Stimulated activated CD8-positive, alpha-beta memory T cell treated with anti-CD3 and anti-CD28 coated beads, Interleukin-7, amount 100 ng/mL, for 1 hour (primary cell): ENCODE measurements at regions not wholly inside any gene's neighbourhood (a gene's known extent, or its start where the extent isn't known, plus 50 kb on each side); places are given as distances from the start of the nearest gene placed in this dataset.
"Not testable (repeated sequence)": the region's sequence is repeated elsewhere in the genome, so short reads cannot be mapped to it uniquely, and the experiment has no call there.

Experiments
- DNase-seq, 2 donors: peaks; one replicate each; pipeline ENCODE4 v3.0.0-alpha.2; 2020; ENCODE audit warnings: low read depth in 2 of 2

- DNase-seq, result no peak
Measured at GRCh38 chr6:140193269-140193668, 818.8 kb upstream of the CITED2 start.

- no peak for DNase-seq
Measured at GRCh38 chr6:140192018-140192417, 817.6 kb upstream of the CITED2 start.

DNA sequence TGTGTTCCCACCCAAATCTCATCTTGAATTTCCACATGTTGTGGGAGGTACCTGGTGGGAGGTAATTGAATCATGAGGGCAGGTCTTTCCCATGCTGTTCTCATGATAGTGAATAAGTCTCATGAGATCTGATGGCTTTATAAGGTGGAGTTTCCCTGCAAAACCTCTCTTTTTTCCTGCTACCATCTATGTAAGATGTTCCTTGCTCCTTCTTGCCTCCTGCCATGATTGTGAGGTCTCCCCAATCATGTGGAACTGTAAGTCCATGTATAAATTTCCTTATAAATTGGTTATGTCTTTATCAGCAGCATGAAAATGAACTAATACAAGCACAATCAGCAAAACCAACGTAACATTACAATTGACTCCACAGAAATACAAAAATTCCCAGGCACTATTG lies 814.8 kb upstream of the CITED2 start:
- not testable (repeated sequence) for DNase-seq

DNA sequence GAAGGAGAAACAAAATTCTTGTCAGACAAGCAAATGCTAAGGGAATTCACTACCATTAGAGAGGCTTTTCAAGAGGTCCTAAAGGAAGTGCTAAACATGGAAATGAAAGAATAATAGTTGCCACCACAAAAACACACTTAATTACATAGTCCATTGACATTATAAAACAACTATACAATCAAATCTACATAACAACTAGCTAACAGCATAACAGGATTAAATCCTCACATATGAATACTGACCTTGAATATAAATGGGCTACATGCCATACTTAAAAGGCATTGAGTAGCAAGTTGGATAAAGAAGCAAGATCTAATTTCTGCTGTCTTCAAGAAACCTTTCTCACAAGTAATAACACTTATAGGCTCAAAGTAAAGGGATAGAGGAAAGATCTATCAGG lies 811.5 kb upstream of the CITED2 start:
- no peak for DNase-seq

DNA sequence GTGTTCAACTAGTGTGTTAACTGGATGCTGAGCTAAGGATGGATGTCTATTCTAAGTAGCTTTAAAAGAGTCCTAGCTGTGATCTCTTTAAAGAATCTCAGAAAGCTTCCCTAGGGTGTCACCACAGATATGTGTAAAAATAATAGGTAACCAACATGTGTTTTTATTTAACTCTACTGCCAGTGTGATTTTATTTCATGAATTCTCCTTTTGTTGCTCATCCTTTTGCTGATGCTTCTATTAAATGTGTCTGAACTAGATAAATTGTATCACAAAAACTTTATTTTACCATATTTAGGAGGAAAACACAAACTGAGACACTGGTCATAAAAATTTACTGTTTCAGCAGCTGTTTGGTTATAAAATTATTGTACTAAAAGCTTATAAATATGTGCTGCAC lies 809.4 kb upstream of the CITED2 start:
- DNase-seq, result no peak

GRCh38 chr6:140182821-140183220 lies 808.4 kb upstream of the CITED2 start:
- no peak for DNase-seq

GRCh38 chr6:140181876-140182275 lies 807.4 kb upstream of the CITED2 start:
- DNase-seq, result no peak

GRCh38 chr6:140180306-140180705 lies 805.9 kb upstream of the CITED2 start:
- no peak for DNase-seq

DNA sequence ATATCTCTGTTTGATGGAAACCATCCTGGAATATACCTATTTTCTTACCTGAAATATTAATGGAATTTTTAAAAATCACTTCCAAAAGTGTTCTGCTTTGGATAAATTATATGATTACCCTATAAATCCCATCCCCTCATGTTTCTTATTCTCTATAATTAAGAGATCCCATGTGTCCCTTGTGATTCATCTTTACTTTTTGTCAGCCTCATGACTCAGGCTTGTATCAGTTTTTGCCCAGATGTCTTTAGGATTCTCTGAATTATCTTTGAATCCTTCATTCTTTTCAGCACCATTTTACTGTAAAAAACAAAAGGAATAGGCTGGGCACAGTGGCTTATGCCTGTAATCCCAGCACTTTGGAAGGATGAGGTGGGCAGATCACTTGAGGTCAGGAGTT lies 804.5 kb upstream of the CITED2 start:
- DNase-seq, result no peak

DNA sequence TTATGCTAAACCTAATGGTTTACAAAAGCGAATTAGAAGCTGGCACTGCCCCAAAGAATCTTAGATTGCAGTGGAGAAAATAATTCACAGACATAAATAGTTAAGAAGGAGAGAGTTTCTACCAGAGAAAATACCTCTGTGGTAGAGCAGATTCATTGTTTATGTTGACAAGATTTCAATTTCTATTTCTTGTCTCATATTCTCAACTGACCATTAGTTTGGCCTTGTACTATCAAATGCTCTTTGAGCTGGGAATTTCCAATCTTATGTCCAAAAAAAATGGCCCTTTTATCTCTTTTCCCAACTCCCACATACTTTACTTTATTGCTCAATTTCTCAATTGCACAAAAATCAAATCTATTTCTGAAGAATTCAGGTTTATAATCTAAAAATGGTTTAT lies 804.1 kb upstream of the CITED2 start:
- no peak for DNase-seq

DNA sequence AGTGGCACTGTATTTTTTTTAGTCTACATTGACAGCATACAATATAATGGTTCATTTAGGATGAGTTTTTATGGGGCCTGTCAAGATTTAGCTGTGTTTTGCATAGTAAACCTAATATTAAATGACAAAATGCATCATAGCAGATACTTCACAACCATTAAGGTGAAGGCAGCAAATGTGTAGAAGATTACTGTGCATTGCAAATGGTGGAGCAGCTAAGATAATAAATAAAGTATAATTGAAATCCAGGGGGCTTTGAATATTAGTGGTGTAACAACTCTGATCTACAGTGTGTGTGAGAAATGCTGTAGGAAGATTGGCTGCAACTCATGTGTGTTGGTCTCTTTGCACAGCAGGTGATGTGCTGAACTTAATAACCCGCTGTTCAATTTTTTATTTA lies 801.9 kb upstream of the CITED2 start:
- no peak for DNase-seq

DNA sequence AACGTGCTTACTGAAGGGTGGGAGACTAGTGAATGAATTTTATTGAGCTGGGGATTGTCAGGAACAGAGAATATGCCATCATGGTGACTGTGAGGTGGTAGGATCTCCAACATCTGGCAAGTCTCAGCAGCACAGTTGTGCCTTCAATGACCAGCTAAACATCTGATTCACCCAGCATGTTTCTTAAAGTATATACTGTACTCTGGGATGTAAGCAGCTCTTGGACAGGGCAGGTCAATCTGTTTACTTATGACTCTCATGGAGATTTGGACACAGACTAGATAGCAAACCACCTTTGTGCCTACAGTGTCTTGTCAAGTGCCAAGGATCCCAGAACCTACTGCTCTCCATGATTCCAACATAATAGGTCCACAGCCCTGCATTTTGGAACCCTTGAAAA lies 801.0 kb upstream of the CITED2 start:
- no peak for DNase-seq

DNA sequence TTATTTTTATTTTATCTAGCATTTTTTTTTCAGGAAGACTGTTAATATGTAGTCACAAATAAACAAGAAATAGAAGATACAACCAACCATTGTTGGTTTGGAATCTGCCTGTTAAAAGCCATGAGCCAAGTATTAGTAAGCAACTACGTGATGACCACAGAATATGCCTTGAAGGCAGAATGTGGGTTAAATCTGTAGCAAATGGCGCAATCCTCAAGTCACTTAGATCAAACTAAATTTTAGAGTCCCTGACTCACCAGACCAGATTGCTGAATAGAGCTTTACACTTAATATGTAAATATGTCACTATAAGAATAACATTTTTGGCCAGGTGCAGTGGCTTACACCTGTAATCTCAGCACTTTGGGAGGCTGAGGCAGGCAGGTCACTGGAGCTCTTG lies 800.1 kb upstream of the CITED2 start:
- DNase-seq, result no peak

DNA sequence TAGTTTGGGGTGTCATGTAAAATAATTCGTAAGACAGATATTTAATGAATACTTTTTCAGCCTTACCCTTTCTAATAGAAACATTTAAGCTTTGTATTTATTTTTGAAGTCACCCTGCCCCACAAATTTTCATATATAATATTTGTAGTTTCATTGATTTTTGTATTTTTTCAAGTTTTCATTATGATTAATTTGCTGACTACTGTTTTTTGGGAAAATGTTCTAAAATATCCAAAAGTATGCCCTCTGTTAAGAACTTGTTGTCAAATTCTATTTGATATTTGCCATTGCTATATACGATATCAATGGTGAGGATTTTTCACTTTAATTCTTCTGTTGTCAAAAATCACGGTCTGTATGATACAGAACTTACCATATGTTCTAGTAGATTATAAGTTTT lies 793.9 kb upstream of the CITED2 start:
- no peak for DNase-seq

DNA sequence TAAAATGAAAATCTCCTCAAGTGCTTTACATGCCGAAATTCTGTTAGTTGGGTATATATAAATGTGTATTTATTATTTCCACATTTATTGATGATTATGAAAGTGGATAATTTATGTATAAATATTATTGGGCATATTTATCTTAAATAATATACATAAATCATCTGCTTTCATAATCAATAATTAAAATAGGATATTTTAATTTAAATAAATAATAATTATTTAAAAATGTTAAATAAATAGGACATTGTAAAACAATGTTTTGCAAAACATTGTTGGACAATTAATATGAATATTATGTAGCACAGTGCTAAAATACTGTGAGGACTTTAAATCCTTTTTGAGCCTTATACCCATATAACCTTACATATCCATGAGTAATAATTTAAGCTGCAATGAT lies 786.5 kb upstream of the CITED2 start:
- no peak for DNase-seq

DNA sequence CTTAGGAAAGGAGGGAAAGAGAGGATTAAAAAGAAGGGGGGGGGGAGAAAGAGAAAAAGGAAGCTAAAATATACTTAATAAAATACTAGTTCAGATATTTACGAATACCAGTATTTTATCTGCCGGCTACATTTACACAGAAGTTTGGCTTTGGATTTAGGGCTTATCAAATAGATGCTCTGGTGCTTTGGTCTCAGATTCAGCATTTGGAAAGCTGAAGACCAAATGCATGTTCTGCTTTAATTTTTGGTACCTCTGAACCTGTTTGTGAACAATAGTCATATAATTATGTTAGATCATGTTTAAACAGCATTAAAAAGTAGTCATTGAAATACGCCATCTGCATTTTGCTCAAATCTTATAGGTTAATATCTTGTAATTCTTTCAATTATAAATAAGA lies 786.0 kb upstream of the CITED2 start:
- DNase-seq, result no peak

GRCh38 chr6:140156131-140156530 lies 781.7 kb upstream of the CITED2 start:
- no peak for DNase-seq

DNA sequence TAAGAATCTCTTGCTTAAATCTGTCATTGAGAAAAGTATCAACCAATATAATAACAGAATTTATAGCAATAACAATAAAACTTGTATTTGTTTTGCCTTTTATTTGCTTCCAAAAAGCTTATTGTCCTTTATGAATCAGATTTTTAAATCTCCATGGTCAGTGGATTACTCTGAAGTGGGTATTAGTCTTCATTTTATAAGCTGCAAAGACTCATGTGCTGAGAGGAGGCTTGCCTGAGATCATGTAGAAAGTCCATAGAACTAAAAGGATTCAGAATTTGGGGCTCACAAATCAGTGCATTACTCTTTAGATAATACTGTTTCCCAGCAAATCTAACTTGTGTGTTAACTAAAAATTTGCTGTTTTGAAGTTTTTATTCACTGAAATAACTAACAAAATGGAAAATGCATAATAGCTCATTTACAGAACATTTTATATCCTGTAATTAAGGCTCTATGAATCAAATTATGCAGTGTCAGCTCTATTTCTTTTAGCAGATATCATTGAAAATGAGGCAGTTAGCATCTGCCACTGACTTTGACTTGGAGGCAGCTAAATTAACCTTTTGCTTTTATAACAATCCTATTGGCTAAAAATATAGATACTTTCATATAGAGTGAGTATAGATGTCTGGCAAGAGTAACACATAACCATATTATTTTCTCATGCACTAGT lies 781.1 kb upstream of the CITED2 start:
- no peak for DNase-seq

DNA sequence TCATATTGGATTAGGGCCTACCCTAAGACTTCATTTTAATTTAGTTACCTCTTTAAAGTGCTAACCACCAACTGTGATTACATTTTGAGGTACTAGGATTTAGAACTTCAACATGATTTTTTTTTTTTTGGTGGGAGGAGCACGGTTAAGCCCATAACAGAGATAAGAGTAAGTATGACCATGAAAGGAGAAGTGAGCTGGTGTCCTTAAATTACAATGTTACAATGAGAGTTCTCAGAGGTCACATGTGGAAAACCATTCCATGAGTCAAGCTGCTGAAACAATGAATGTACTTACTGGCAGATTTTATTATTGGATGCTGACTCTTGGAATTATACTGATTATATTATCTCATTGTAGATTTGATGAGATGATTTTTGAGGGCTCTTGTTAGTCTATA lies 779.3 kb upstream of the CITED2 start:
- no peak for DNase-seq

GRCh38 chr6:140147825-140148814 lies 773.7 kb upstream of the CITED2 start:
- not testable (repeated sequence) for DNase-seq

- no peak for DNase-seq
Measured at GRCh38 chr6:140140891-140141290, 766.4 kb upstream of the CITED2 start.

GRCh38 chr6:140138311-140139010 lies 764.0 kb upstream of the CITED2 start:
- no peak for DNase-seq

DNA sequence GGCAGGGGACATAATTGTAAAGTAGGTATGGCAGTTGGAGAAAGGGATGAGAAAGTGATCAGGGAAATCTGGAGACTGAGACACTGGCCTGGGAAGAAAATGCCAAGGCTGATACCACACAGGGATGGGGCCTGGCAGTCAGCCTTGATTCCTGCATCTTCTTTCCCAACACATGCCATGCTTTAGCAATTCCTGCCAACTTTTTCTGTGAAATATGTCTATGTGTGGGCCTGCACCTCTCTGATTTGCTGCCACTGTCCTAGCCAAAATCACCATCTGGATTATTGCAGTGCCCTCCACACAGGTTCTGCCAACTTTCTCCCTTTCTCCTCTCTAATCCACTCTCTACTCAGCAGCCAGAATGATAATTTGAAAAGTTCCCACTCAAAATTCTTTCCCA lies 759.8 kb upstream of the CITED2 start:
- no peak for DNase-seq
